HK-2 (cell line): ENCODE measurements at regions not wholly inside any gene's neighbourhood (a gene's known extent, or its start where the extent isn't known, plus 50 kb on each side); places are given as distances from the start of the nearest gene placed in this dataset.

Source experiments
- DNase-seq: peaks from one replicate; pipeline ENCODE4 v3.0.0-alpha.2; 2018; ENCODE audit not compliant: unreplicated experiment

GRCh38 chr2:129741623-129742022, 237.8 kb upstream of the RAB6C start:
- no peak for DNase-seq

- DNase-seq: no peak
Measured at GRCh38 chr2:129742415-129743180, 236.9 kb upstream of the RAB6C start.

- DNase-seq: no peak
Measured at GRCh38 chr2:129744141-129744540, 235.3 kb upstream of the RAB6C start.

- DNase-seq: no peak
Measured at GRCh38 chr2:129744649-129745048, 234.8 kb upstream of the RAB6C start.

- no peak for DNase-seq
Measured at GRCh38 chr2:129747500-129748125, 231.9 kb upstream of the RAB6C start.

- DNase-seq: no peak
Measured at GRCh38 chr2:129748250-129748649, 231.2 kb upstream of the RAB6C start.

- no peak for DNase-seq
Measured at GRCh38 chr2:129748653-129749052, 230.8 kb upstream of the RAB6C start.

- no peak for DNase-seq
Measured at GRCh38 chr2:129751409-129751808, 228.1 kb upstream of the RAB6C start.

- DNase-seq: no peak
Measured at GRCh38 chr2:129752176-129752575, 227.3 kb upstream of the RAB6C start.

- DNase-seq: no peak
Measured at GRCh38 chr2:129752686-129753085, 226.8 kb upstream of the RAB6C start.

- no peak for DNase-seq
Measured at GRCh38 chr2:129753261-129753660, 226.2 kb upstream of the RAB6C start.

GRCh38 chr2:129754421-129754820, 225.0 kb upstream of the RAB6C start:
- DNase-seq: no peak

GRCh38 chr2:129754831-129755230, 224.6 kb upstream of the RAB6C start:
- no peak for DNase-seq

- DNase-seq: no peak
Measured at GRCh38 chr2:129755786-129756185, 223.7 kb upstream of the RAB6C start.

- no peak for DNase-seq
Measured at GRCh38 chr2:129756276-129756675, 223.2 kb upstream of the RAB6C start.

GRCh38 chr2:129757366-129757914, 222.0 kb upstream of the RAB6C start:
- no peak for DNase-seq

- no peak for DNase-seq
Measured at GRCh38 chr2:129757915-129758783, 221.3 kb upstream of the RAB6C start.

GRCh38 chr2:129758784-129759471, 220.5 kb upstream of the RAB6C start:
- no peak for DNase-seq

GRCh38 chr2:129759472-129760010, 219.9 kb upstream of the RAB6C start:
- no peak for DNase-seq

- no peak for DNase-seq
Measured at GRCh38 chr2:129760669-129761068, 218.8 kb upstream of the RAB6C start.

GRCh38 chr2:129761569-129762021, 217.9 kb upstream of the RAB6C start:
- DNase-seq: no peak
